Thyroid gland (tissue), 4 donors: ENCODE measurements at regions not wholly inside any gene's neighbourhood (a gene's known extent, or its start where the extent isn't known, plus 50 kb on each side); places are given as distances from the start of the nearest gene placed in this dataset.

Experiments
- DNase-seq, 2 donors: peaks; one replicate each; pipeline ENCODE4 v3.0.0-alpha.2; 2019
- H3K27ac ChIP-seq, 3 donors: fragments of 200-600 bp; sonication (generic); 1 replicate in 2 of 3; 2 replicates in 1 of 3; pipeline ENCODE4 v1.5.1; 2016 to 2019; ENCODE audit warnings: mild to moderate bottlenecking in 1 of 3, moderate library complexity in 1 of 3
- H3K27me3 ChIP-seq: fragments of 200-600 bp; sonication (generic); one replicate; pipeline ENCODE4 v1.5.1; 2019
- H3K36me3 ChIP-seq, 2 donors: fragments of 200-600 bp; sonication (generic); one replicate each; pipeline ENCODE4 v1.5.1; 2016 to 2019
- H3K4me1 ChIP-seq, 2 donors: fragments of 200-600 bp; sonication (generic); one replicate each; pipeline ENCODE4 v1.5.1; 2017 to 2019
- H3K4me3 ChIP-seq, 3 donors: fragments of 200-600 bp; sonication (generic); replicated peaks in 1 of 3; 1 replicate in 2 of 3; 2 replicates in 1 of 3; pipeline ENCODE4 v1.5.1; 2016; ENCODE audit warnings: mild to moderate bottlenecking in 1 of 3
- H3K9me3 ChIP-seq: fragments of 200-600 bp; sonication (generic); one replicate; pipeline ENCODE4 v1.5.1; 2017
- POLR2A ChIP-seq, 2 donors: fragments of 450-650 bp; IDR thresholded peaks; one replicate each; pipeline ENCODE4 v1.6.1; 2017; ENCODE audit warnings: antibody characterized with exemption in 2 of 2, mild to moderate bottlenecking in 2 of 2, moderate library complexity in 1 of 2
- WGBS, 2 donors: methylation state at CpG; one replicate each; pipeline ENCODE4 v1.1.5; 2017; 5-methylcytosine and 5-hydroxymethylcytosine counted together
- intact Hi-C: fragments of 100-400 bp; cut with DNase I; formaldehyde crosslinking; loops from one replicate; pipeline ENCODE4 v1.15.1; 2023
- TF ChIP-seq, protein P1 (sequence below), 6 experiments: fragments of 200-600 bp in 3 of 6; fragments of 450-650 bp in 3 of 6; sonication (generic) in 3 of 6; IDR thresholded peaks; one replicate each; pipeline ENCODE4 v1.5.1; 2016 to 2019; ENCODE audit warnings: antibody characterized with exemption in 6 of 6, mild to moderate bottlenecking in 2 of 6, inconsistent platforms in 1 of 6, moderate library complexity in 1 of 6

DNA sequence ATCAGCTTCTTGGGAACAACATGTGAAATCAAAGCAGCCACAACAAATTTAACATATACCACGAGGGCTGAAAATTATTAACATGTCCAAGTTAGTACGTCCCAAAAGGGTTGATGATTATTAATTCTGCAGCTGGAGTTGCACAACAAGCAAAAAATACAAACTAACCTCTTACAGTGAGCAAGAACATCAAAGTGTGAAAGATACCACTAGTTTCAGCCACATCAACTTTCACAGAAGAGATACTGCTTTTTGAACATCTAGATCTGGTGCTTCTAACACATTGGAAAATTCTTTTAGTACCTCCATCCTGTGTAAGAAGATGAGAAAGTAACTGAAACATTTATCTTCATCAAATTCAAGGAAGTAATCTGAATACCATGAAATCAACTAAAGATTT is 334.1 kb downstream of the PCDH7 start:
- no peaks in the 10 kb centered on the region for H3K9me3 ChIP-seq
- no peaks in the 10 kb centered on the region for H3K36me3 ChIP-seq
- 82 to 85% methylated on average over 2 of the region's 2 CpGs for WGBS, 2 donors
- no peaks in the 10 kb centered on the region for H3K27me3 ChIP-seq
- intact Hi-C loops = no loop called here
- no peak for DNase-seq
- no peak overlapping the region for H3K4me3 ChIP-seq
- no peaks in the 10 kb centered on the region for H3K4me1 ChIP-seq
- no peak for TF ChIP-seq POLR2A (IDR thresholded peaks at IDR 0.05)
- TF ChIP-seq, protein P1, sequence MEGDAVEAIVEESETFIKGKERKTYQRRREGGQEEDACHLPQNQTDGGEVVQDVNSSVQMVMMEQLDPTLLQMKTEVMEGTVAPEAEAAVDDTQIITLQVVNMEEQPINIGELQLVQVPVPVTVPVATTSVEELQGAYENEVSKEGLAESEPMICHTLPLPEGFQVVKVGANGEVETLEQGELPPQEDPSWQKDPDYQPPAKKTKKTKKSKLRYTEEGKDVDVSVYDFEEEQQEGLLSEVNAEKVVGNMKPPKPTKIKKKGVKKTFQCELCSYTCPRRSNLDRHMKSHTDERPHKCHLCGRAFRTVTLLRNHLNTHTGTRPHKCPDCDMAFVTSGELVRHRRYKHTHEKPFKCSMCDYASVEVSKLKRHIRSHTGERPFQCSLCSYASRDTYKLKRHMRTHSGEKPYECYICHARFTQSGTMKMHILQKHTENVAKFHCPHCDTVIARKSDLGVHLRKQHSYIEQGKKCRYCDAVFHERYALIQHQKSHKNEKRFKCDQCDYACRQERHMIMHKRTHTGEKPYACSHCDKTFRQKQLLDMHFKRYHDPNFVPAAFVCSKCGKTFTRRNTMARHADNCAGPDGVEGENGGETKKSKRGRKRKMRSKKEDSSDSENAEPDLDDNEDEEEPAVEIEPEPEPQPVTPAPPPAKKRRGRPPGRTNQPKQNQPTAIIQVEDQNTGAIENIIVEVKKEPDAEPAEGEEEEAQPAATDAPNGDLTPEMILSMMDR (IDR thresholded peaks at IDR 0.05) = no peak
- H3K27ac ChIP-seq = no peak overlapping the region

DNA sequence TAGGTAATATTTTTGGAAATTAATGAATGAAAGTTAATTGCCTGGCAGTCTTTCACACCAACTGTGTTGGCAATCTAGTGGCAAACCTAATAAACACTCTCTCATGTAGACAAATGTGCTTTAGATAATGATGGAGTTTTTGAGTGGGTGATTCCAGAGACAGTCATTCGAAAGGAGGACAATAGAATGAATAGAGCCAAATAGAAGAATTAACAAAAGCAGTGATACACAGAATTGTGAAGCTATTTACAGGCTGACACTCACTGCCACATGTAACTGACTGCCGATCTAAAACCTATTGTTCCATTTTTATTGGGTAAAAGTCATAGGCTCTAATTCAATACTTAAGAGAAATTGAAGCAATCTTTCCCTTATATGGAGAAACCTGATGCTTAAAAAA is 338.5 kb downstream of the PCDH7 start:
- no peaks in the 10 kb centered on the region for H3K27me3 ChIP-seq
- H3K4me3 ChIP-seq = no peak overlapping the region
- intact Hi-C loops = no loop called here
- 73 to 78% methylated on average over 2 of the region's 2 CpGs for WGBS, 2 donors
- H3K36me3 ChIP-seq = no peaks in the 10 kb centered on the region
- no peaks in the 10 kb centered on the region for H3K4me1 ChIP-seq
- no peak for DNase-seq
- no peak for TF ChIP-seq POLR2A (IDR thresholded peaks at IDR 0.05)
- TF ChIP-seq, protein P1 (IDR thresholded peaks at IDR 0.05) = no peak
- no peak overlapping the region for H3K27ac ChIP-seq
- H3K9me3 ChIP-seq = no peaks in the 10 kb centered on the region

DNA sequence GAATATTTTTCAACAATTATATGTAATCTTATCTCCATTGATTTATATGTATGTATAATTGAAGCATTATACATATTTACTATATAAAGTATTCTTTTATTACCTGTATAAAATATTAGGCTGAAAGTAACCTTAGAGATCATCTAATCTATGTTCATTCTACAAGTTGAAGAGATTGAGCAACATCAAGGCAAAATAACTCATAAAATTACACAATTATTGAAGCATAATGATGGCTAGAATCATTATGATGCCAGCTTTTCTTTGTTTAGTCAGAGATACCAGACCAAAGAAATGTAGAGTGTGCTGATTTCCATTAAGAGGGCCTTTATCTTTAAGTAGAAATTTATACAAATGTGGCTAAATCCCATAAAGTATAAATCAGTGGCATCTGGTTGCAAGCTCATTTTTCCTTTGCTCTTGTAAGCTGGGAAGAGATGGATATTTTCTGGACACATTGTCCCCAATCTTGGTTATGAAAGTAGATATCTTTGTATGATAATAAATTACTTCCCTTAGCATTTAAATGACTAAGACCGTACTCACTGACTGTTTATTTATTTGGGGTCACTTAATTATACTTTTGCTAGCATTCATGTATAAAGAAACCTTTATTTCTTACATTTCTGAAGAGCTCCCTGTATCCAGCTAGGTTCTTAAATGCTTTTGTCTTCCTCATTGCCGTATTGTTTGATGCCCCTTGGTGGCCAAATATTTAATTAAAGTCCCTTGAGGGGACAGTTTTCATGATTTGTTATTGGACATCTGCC is 339.8 kb downstream of the PCDH7 start:
- intact Hi-C loops = no loop called here
- no peak for TF ChIP-seq POLR2A (IDR thresholded peaks at IDR 0.05)
- TF ChIP-seq, protein P1 (IDR thresholded peaks at IDR 0.05) = no peak
- Histone ChIP-seq H3K9me3 (no peaks in the 10 kb centered on the region), H3K4me1 (no peaks in the 10 kb centered on the region), H3K27ac (no peak overlapping the region), H3K27me3 (no peaks in the 10 kb centered on the region), H3K4me3 (no peak overlapping the region), H3K36me3 (no peaks in the 10 kb centered on the region)
- WGBS, 2 donors = 75 to 78% methylated on average over 2 of the region's 2 CpGs
- no peak for DNase-seq

DNA sequence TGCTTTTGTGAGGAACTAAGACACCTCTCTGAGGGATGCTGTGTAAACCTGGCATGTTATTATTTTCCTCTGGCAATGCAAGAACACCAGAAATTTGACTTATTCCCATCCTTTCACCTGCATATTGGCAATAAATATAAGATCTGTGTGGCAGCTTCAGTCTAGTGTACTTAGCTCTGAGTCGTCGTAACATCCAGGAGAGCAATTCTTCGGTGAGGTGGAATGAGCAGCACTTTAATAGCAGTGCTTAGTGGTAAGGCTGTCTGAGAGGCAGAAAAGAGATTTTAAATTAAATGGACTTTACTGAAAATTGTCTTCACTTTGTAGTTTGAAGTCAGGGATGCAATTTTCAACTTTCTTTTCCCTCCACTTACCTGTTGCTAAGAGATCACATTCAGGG is 344.9 kb downstream of the PCDH7 start:
- TF ChIP-seq POLR2A (IDR thresholded peaks at IDR 0.05) = no peak
- TF ChIP-seq, protein P1 (IDR thresholded peaks at IDR 0.05) = no peak
- WGBS, 2 donors = 84 to 89% methylated on average over 3 of the region's 3 CpGs
- no peak overlapping the region for H3K27ac ChIP-seq
- intact Hi-C loops = no loop called here
- H3K27me3 ChIP-seq = no peaks in the 10 kb centered on the region
- H3K4me3 ChIP-seq = no peak overlapping the region
- H3K9me3 ChIP-seq = no peaks in the 10 kb centered on the region
- DNase-seq = no peak
- H3K36me3 ChIP-seq = no peaks in the 10 kb centered on the region
- H3K4me1 ChIP-seq = no peaks in the 10 kb centered on the region

DNA sequence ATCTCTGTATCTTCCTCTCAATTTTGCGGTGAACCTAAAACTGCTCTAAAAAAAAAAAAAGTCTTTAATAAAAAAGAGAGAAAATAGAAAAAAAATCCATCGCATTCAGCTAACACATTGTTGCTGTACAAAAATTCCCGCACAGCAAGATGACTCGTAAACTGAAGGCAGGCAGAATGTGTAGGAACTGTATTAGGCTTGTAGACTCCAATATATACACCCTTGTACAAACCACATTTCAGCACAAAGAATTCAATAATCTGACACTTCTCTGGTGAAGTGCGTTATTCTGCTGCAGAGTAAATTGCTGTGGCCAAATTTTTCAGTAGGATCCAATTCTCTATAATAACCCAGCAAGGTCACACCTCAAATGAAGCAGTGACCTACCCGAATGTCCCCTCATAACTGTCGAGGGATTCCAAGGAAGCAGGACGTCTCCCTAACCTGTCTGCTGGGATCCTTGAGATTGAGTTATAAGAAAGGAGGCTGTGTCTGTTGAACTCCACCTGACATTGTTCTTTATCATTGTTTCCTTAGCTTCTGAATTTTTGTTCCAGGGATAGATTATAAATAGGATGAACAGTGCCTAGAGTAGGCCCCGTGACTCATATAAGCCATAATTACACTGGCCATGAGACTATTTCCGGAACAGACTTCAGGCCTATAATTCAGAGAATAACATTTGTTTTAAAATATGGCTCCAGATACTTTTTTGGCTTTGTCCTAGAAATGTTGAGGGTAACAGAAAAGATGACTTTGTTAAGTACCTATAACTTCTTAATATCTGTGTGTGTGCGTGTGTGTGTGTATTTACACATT is 348.3 kb downstream of the PCDH7 start:
- Histone ChIP-seq H3K4me3 (no peak overlapping the region), H3K27ac (no peak overlapping the region), H3K4me1 (no peaks in the 10 kb centered on the region), H3K27me3 (no peaks in the 10 kb centered on the region), H3K9me3 (no peaks in the 10 kb centered on the region), H3K36me3 (no peaks in the 10 kb centered on the region)
- 93 to 94% methylated on average over 11 of the region's 11 CpGs for WGBS, 2 donors
- DNase-seq = no peak
- intact Hi-C loops = no loop called here
- TF ChIP-seq, protein P1 (IDR thresholded peaks at IDR 0.05) = no peak
